ENCODE measurements at regions not wholly inside any gene's neighbourhood (a gene's known extent, or its start where the extent isn't known, plus 50 kb on each side); places are given as distances from the start of the nearest gene placed in this dataset.

- H3K27me3 Mint-ChIP-seq (ENCODE audit: low read depth): no peaks in the 10 kb centered on the region
- H3K4me3 Mint-ChIP-seq: no peak overlapping the region
- no peaks in the 10 kb centered on the region for H3K4me1 Mint-ChIP-seq
- H3K9me3 Mint-ChIP-seq: no peaks in the 10 kb centered on the region
- H3K36me3 Mint-ChIP-seq (ENCODE audit: low read depth): no peaks in the 10 kb centered on the region
- TF ChIP-seq CTCF (IDR thresholded peaks at IDR 0.05; ENCODE audit: unreplicated experiment in 3 of 3): no peak
- no peak overlapping the region for H3K27ac Mint-ChIP-seq
Measured at GRCh38 chr9:80041821-80042220, 470.1 kb downstream of the TLE4 start.

GRCh38 chr9:80040457-80040856, 468.7 kb downstream of the TLE4 start:
- Mint-ChIP-seq H3K4me3 (no peak overlapping the region), H3K9me3 (no peaks in the 10 kb centered on the region), H3K4me1 (no peaks in the 10 kb centered on the region), H3K36me3 (ENCODE audit: low read depth) (no peaks in the 10 kb centered on the region), H3K27me3 (ENCODE audit: low read depth) (no peaks in the 10 kb centered on the region), H3K27ac (no peak overlapping the region)
- no peak for TF ChIP-seq CTCF (IDR thresholded peaks at IDR 0.05; ENCODE audit: unreplicated experiment in 3 of 3)

- Mint-ChIP-seq H3K36me3 (ENCODE audit: low read depth) (peaks cover 15% of the 10 kb centered on the region), H3K4me3 (no peak overlapping the region), H3K27ac (no peak overlapping the region), H3K4me1 (peaks cover 9% of the 10 kb centered on the region), H3K27me3 (ENCODE audit: low read depth) (peaks cover 11% of the 10 kb centered on the region), H3K9me3 (peaks cover 10% of the 10 kb centered on the region)
- TF ChIP-seq CTCF (IDR thresholded peaks at IDR 0.05; ENCODE audit: unreplicated experiment in 3 of 3): no peak
Measured at GRCh38 chr9:80030801-80031200, 459.0 kb downstream of the TLE4 start.

- no peak overlapping the region for H3K4me3 Mint-ChIP-seq
Measured at GRCh38 chr9:80028501-80028900, 456.7 kb downstream of the TLE4 start.

GRCh38 chr9:80025796-80026520, 454.2 kb downstream of the TLE4 start:
- peaks cover 9% of the 10 kb centered on the region for H3K4me1 Mint-ChIP-seq
- H3K36me3 Mint-ChIP-seq (ENCODE audit: low read depth): peaks cover 9% of the 10 kb centered on the region
- no peak overlapping the region for H3K4me3 Mint-ChIP-seq
- no peak overlapping the region for H3K27ac Mint-ChIP-seq
- no peak for TF ChIP-seq CTCF (IDR thresholded peaks at IDR 0.05; ENCODE audit: unreplicated experiment in 3 of 3)
- no peaks in the 10 kb centered on the region for H3K27me3 Mint-ChIP-seq (ENCODE audit: low read depth)
- peaks cover 10% of the 10 kb centered on the region for H3K9me3 Mint-ChIP-seq

More at GRCh38 chr9:80028501-80028900, 456.7 kb downstream of the TLE4 start:
- peak overlapping the region in 1 of 3 experiments; percentile 6 for H3K27ac Mint-ChIP-seq
- peaks cover 9% of the 10 kb centered on the region for H3K4me1 Mint-ChIP-seq
- H3K9me3 Mint-ChIP-seq: peaks cover 12% of the 10 kb centered on the region
- peaks cover 3% of the 10 kb centered on the region for H3K27me3 Mint-ChIP-seq (ENCODE audit: low read depth)
- no peak for TF ChIP-seq CTCF (IDR thresholded peaks at IDR 0.05; ENCODE audit: unreplicated experiment in 3 of 3)
- peaks cover 18% of the 10 kb centered on the region for H3K36me3 Mint-ChIP-seq (ENCODE audit: low read depth)

GRCh38 chr9:80025131-80025530, 453.4 kb downstream of the TLE4 start:
- TF ChIP-seq CTCF (IDR thresholded peaks at IDR 0.05; ENCODE audit: unreplicated experiment in 3 of 3): no peak
- Mint-ChIP-seq H3K4me1 (peaks cover 9% of the 10 kb centered on the region), H3K27me3 (ENCODE audit: low read depth) (no peaks in the 10 kb centered on the region), H3K9me3 (peaks cover 10% of the 10 kb centered on the region), H3K27ac (no peak overlapping the region), H3K36me3 (ENCODE audit: low read depth) (peaks cover 9% of the 10 kb centered on the region), H3K4me3 (no peak overlapping the region)
